CD4-positive, alpha-beta T cell treated with Interleukin-4 for 1 hour (primary cell): ENCODE measurements at regions not wholly inside any gene's neighbourhood (a gene's known extent, or its start where the extent isn't known, plus 50 kb on each side); places are given as distances from the start of the nearest gene placed in this dataset.
A peak's percentile ranks its signal among the peaks of the same experiment; 100 is the strongest.

ENCODE experiments used
- DNase-seq, 2 donors: peaks; one replicate each; pipeline ENCODE4 v3.0.0-alpha.2; 2020 to 2022

GRCh38 chr6:129778793-129779192, 68.8 kb upstream of the ARHGAP18 start:
- DNase-seq = no peak

GRCh38 chr6:129777371-129777770, 67.4 kb upstream of the ARHGAP18 start:
- no peak for DNase-seq

GRCh38 chr6:129776542-129777330, 66.8 kb upstream of the ARHGAP18 start:
- no peak for DNase-seq

GRCh38 chr6:129774697-129775447, 64.9 kb upstream of the ARHGAP18 start:
- peak; percentile 37 to 52 for DNase-seq

GRCh38 chr6:129773304-129773703, 63.3 kb upstream of the ARHGAP18 start:
- no peak for DNase-seq

- DNase-seq = no peak
Observed at GRCh38 chr6:129771678-129772077, 61.7 kb upstream of the ARHGAP18 start.

GRCh38 chr6:129767776-129768485, 58.0 kb upstream of the ARHGAP18 start:
- DNase-seq = no peak

GRCh38 chr6:129766959-129767728, 57.2 kb upstream of the ARHGAP18 start:
- DNase-seq = peak; percentile 35 to 50

GRCh38 chr6:129764761-129765407, 54.9 kb upstream of the ARHGAP18 start:
- no peak for DNase-seq

GRCh38 chr6:129759796-129760605, 50.0 kb upstream of the ARHGAP18 start:
- no peak for DNase-seq
